ENCODE measurements at regions not wholly inside any gene's neighbourhood (a gene's known extent, or its start where the extent isn't known, plus 50 kb on each side); places are given as distances from the start of the nearest gene placed in this dataset.
"Not testable (repeated sequence)": the region's sequence is repeated elsewhere in the genome, so short reads cannot be mapped to it uniquely, and the experiment has no call there.

DNA sequence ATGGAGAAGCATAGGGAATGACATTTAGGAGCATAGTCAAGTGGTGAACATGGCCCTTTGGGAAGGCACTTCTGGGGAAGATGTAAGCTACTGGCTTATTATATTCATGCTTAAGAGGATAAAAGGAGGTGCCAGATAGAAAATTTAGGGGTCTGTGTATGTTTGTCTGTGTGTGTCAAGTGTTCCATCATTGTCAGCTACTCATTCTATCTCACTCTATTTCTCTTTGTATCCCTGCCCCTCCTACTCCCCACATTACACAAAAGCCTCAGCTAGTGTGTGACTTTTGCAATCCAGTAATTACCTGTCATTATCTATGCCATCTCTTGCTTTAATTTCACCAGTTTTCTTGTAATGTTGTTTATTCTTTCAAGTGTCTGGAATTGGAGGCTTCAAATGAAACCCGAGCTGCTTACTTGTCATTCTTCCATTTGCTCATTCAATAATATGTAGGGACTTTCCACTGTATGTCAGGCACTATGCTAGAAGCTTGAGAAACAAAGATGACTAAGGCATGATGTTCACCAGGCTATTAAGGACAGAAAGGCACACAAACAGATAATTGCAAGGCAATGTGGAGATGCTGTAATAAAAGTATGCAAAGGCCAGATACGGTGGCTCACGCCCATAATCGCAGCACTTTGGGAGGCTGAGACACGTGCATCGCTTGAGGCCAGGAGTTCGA is 229.8 kb upstream of the TEX13C start:
- DNase-seq (ENCODE audit: low spot score), result no peak

DNA sequence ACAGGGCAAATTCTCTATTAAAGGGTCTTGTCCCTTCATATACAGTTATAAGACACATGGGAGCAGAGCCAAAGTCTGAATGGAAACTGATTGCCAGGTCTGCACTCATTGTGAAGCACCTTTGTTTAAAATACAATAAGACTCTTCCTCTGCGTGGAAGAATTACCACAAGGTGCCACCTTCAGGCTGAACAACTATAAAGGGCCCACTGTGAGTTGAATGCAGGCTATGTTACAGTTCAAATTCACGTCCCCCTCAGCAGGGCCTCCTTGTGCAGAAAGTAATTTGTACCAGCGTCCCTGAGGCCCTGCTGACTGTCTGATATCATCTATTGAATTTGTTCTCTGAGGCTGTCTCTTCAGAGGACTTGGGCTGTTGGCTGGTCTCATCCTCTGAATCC is 225.8 kb upstream of the TEX13C start:
- DNase-seq (ENCODE audit: low spot score) (no peak), FAIRE-seq (no peak)

More for the DNA sequence above, 229.8 kb upstream of the TEX13C start:
- no peak for FAIRE-seq

DNA sequence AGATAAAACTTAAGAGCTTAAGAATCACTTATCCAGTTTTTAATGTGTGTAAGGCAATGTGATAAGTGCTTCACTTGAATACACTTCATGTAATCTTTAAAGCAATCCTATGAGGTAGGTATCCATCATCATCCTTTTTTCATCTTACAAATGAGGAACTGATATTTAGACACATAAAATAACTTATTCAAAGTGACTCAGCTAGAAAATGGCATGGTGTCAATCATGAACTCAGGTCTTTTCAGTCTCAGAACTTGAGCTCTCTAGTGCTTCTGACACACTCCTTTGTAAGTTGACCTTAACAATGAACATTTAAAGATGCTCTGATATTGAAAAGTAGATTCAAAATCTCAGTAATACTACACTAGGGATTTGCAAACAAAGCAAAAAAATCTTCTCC is 224.8 kb upstream of the TEX13C start:
- FAIRE-seq (no peak), DNase-seq (ENCODE audit: low spot score) (no peak)

DNA sequence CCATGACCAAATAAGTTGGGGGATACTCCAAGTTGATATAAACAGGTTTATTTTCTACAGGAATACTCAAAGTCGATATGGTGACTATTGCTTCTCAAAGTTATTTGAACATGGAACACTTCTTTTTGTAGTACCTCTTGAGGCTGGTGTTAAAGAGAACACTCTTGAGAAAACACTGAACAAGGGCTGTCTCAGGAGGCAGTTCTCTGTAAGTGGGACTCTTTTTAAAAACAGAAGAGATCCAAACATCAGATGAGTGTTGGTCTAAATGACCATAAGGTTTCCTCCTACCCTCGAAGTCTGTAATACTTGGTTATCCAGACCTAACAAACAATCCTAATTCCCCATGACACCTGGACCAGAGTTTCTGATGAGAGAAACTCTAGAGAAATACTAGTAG is 223.2 kb upstream of the TEX13C start:
- DNase-seq (ENCODE audit: low spot score), result no peak
- FAIRE-seq, result no peak

DNA sequence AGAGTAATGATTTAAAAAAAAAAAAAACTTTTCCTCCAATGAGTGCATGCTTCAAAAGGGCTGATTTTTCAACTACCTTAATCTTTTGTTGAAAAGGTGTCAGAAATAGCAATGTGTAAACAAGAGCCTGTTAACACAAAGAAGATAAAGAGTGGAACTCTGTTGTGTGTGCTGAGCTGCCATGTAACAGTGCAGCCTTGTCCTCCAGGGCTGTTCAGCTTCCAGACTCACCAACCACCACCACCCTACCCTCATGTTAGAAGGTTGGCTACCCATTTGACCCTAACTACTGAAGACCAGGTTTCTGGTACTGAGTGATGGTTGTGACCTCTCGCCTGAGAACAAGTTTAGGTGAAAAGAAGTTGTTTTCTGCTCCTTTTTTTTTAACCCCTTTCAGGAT is 222.8 kb upstream of the TEX13C start:
- DNase-seq (ENCODE audit: low spot score) (no peak), FAIRE-seq (no peak)

DNA sequence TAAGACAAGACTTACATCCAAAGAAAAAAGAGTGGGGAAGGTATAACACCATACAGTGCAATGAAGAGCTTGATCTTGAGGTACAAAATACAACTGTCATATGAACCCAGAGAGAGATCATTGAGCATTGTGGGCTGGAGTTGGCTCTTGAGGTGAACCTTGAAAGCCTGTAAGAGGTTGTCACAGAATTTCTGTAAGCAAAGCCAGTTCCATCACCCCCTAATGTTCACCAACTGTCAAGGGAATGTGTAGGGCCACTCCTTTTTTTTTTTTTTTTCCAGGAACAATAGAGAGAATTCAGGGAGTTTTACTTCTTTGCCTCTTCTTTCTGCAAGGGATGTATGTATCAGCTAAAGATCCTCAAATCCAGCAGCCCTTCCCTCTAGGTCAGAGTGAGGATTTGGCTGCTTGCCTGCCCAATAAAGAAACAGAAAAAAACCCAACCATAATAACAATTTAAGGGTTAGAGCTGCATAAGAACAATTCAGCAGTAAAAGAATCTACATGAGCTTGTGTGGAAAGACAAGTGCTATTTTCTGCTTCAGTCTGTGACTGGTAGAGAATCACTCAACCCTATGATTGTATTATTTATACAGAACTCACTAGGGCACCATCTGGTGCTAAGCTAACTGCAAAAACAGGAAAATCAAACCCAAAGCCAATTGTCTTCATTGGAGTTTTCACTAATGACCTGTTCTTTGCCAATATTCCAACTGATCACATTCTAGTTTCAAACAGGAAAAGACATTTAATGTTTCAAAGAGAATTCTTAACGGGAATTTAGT is 217.5 kb upstream of the TEX13C start:
- FAIRE-seq (no peak), DNase-seq (ENCODE audit: low spot score) (no peak)

DNA sequence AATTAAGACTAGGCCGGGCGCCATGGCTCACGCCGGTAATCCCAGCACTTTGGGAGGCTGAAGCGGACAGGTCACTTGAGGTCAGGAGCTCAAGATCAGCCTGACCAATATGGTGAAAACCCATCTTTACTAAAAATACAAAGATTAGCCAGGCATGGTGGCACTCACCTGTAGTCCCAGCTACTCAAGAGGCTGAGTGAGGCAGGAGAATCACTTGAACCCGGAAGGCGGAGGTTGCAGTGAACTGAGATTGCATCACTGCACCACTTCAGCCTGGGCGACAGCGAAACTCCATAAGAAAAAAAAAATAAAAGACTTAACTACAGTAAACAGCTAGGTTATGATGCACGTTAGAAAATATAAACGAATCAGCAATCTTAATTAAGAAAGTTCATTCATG is 216.0 kb upstream of the TEX13C start:
- DNase-seq (ENCODE audit: low spot score) (no peak), FAIRE-seq (no peak)

DNA sequence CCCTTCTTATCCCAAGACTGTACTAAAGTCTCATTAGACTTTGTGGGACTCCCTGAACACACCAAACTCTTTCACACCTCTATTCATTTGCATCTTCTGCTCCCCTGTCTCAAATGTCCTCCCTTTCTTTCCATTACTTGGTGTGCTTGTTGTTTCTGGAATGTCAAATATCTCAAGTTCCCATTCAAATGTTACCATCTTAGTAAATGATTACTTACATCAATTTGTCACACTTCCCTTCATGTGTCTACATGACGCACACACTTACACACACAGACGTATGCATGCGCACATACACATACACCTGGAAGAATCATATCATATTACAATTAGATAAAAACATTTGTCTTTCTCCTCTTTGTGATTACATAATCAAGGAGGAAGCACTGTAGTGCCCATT is 210.8 kb upstream of the TEX13C start:
- DNase-seq (ENCODE audit: low spot score), result no peak
- no peak for FAIRE-seq

DNA sequence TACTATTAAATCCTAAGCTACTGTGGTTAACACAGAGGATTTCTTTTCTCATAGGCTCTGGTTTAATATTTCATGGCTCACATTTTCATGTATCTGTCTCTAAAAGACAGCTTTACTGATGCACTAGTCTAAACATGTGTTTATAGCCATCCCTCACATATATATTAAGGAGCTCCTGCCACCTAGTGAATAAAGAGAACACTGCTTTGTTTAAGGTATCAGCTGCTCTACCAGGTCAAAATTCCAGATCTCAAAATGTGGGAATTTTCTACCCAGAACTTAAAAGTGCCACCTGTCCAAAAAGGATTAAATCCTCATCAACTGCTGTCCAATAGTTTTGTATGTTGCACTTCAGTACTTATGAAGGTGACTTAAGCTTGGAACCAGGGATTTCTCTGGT is 188.5 kb upstream of the TEX13C start:
- no peak for FAIRE-seq
- DNase-seq (ENCODE audit: low spot score), result peak; percentile 1

DNA sequence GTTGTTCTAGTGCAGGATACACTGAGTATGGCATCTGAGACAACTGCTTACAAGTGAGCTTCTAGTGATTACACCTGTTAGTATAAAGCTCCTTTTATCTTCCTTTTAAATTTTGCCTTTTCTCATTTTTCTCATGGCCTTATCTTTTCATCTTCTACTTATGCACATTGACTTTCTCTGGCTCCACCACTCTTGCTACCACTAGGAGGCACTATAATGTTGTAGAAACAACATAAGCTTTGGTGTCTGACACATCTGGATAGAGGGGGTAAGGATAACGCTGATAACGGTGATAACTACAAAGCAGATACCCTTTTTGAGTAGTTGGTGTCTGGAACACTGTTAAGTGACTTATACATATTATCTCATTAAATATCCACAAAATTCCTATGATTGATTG is 187.4 kb upstream of the TEX13C start:
- DNase-seq (ENCODE audit: low spot score) (peak; percentile 1), FAIRE-seq (no peak)

DNA sequence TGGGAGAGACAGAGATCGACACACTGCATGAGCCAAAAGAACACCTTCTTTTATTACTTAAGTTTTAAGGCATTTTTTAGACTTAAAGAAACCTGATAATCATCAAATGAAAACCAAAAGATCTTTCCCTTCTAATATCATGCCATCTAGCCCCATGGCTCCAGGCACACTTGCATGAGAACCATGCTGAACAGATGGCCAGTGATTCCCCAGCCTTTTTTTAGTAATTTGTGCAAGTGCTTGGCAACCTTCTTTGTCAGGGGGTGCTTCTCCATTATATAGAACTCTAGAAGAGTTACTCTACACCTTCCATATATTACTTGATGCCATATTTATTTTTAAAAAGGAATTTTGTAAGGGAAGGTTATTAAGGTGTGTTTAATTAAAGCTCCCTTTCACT is 182.2 kb upstream of the TEX13C start:
- no peak for FAIRE-seq
- DNase-seq (ENCODE audit: low spot score), result no peak

DNA sequence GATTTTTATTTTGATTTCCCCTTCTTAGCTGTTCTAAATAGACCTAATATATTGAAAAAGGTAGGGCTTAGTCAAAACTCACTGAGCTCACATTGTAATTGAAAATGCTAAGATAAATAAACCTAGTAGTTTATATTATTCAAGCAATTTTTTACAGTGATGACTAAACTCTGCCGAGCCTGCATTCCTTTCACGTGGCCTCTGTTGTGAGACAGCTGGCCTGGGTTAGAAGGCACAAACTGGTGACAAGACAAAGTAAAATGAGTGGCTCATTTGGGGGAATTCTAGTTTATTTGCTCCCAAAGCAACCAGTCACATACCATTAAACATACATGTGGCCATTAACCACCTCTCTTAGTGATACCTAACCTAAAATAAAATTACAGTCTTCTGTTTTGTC is 169.4 kb upstream of the TEX13C start:
- DNase-seq (ENCODE audit: low spot score) (peak; percentile 1), FAIRE-seq (no peak)

DNA sequence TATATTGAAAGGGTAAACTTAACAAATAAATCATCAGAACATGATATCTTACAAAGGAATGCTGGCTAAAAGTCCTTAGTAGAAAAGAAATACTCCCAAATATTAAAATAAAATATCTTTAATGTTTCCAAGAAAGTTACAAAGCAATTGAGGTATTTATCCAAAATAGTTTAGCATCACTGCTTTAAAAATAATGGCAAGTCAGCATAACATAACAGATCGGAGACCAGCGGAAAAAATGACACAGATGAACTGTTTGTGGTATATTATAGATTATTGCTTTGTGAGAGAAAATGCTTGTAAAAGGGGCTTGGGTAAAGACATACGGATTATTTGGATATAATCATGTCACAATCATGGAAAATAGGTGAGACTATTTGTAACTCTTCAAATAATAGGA is 168.5 kb upstream of the TEX13C start:
- no peak for FAIRE-seq
- DNase-seq (ENCODE audit: low spot score), result no peak

DNA sequence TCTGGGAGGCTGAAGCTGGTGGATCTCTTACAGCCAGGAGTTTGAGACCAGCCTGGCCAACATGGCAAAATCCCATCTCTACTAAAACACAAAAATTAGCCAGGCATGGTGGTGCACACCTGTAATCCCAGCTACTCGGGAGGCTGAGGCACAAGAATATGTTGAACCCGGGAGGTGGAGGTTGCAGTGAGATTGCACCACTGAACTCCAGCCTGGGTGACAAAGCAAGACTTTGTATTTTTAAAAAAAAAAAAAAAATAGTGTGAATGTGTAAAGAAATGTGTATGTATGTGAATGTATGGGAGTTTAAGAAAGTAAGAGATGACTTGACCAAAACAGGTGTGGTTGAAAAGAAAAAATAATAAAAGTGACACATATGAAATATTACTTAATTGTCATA is 167.7 kb upstream of the TEX13C start:
- FAIRE-seq, result no peak

DNA sequence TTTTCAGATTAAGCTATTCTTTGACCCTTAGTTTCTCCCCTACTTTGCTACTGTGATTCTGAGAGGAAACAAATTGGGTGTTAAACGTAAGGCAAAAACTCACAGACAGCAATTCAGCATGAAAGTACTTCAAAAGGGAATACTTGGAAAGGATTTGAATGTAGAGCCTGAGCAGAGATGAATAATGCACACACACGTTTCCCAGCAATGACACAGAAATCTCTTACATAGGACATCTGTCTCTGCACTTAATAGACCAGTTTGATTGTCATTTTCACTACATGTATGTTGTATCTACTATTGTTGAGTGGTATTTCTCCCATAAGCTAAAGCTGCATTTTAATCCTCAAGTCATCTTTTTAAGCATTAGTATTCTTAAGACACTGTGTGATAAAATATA is 166.1 kb upstream of the TEX13C start:
- FAIRE-seq (no peak), DNase-seq (ENCODE audit: low spot score) (no peak)

More for the DNA sequence above, 167.7 kb upstream of the TEX13C start:
- no peak for DNase-seq (ENCODE audit: low spot score)

DNA sequence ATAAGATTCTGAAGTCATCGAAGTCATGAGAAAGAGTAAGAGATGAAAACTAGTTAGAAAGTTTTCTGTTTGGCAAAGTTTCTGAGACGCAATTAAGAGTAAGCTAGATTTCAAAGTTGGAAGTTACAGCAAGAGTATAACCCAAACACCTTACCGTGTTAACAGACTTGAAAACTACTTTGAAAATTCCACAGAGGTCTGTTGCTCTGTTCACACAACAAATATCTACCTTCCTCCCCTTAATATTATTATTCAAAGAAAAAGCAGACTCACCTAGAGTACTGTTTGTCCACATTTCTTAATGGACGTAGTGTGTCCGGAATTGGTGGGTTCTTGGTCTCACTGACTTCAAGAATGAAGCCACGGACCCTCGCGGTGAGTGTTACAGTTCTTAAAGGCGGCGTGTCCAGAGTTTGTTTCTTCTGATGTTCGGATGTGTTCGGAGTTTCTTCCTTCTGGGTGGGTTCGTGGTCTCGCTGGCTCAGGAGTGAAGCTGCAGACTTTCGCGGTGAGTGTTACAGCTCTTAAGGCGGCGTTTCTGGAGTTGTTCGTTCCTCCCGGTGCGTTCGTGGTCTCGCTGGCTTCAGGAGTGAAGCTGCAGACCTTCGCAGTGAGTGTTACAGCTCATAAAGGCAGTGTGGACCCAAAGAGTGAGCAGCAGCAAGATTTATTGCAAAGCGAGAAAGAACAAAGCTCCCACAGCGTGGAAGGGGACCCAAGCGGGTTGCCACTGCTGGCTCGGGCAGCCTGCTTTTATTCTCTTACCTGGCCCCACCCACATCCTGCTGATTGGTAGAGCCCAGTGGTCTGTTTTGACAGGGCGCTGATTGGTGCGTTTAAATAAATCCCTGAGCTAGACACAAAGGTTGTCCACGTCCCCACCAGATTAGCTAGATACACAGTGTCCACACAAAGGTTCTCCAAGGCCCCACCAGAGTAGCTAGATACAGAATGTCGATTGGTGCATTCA is 165.1 kb upstream of the TEX13C start:
- FAIRE-seq; DNase-seq (ENCODE audit: low spot score): not testable (repeated sequence)

DNA sequence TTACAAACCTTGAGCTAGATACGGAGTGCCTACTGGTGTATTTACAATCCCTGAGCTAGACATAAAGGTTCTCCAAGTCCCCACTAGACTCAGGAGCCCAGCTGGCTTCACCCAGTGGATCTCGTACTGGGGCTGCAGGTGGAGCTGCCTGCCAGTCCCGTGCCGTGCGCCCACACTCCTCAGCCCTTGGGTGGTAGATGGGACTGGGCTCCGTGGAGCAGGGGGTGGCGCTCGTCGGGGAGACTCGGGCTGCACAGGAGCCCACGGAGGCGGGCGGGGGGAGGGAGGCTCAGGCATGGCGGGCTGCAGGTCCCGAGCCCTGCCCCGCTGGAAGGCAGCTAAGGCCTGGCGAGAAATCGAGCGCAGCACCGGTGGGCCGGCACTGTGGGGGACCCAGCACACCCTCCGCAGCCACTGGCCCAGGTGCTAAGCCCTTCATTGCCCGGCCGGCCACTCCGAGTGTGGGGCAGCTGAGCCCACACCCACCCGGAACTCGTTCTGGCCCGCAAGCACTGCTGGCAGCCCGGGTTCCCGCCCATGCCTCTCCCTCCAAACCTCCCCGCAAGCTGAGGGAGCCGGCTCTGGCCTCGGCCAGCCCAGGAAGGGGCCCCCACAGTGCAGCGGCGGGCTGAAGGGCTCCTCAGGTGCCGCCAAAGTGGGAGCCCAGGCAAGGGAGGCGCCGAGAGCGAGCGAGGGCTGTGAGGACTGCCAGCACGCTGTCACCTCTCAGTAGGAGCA is 164.2 kb upstream of the TEX13C start:
- FAIRE-seq; DNase-seq (ENCODE audit: low spot score): not testable (repeated sequence)

DNA sequence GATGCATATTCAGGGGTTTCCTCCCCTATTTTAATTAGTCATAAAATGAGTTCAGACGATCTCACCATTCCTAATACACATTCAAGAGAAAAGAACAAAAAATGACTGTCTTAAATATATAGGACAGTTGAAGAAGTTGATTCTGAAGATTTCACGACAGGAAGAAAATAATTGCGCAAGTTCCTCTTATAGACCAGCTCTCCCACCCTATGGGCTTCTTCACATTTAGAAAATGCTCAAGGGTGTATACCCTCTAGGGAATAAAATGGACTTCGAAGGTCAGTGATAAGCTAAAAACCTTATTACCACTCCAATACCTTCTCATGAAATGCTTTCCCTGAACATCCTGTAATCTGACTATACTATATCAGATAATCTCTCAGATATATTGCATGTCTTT is 149.2 kb upstream of the TEX13C start:
- DNase-seq (ENCODE audit: low spot score) (no peak), FAIRE-seq (no peak)

DNA sequence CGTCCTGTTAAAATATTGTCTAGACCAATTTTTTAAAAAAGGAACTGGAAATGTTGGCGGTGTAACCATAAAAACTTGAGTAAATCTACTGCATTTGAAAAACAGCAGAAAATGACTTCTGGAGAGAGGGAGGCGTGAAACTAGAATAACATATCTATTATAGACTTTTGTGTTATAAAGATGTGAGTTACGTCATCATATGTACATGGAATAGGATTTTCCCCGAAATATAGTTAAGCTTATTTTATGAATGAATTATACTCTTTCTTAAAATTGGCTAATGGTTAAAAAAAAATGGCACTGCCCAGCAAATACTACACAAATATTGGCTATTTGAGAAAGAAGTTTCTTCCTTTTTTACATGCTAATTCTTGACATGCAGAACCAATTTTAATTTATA is 147.1 kb upstream of the TEX13C start:
- no peak for DNase-seq (ENCODE audit: low spot score)
- FAIRE-seq, result no peak

DNA sequence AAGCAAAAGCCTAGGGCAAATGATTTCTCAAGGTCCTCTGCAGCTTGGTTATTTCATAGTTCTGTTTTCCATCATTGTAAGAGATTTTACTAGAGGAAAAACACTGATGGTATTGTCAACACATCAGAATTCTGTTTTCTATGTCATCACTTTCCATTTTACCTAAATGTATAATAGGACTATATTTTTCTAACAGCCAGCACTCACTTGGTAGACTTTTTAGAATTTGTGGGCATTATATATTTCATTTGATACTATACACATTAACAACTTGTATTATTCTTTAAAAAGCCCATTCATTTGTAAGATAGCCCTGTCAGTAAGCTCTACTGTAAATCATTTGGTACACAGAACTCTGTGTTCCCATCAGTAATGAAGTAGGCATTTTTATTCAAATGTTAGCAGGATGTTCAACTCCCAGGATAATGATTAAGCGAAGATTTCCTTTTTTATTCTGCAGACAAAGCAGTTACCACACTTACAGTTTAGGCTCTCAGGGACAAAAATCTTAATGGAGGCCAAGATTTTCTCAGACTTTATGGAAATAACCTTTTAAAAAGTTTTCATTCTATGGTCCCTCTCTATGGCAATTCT is 143.6 kb upstream of the TEX13C start:
- no peak for DNase-seq (ENCODE audit: low spot score)
- FAIRE-seq, result no peak

DNA sequence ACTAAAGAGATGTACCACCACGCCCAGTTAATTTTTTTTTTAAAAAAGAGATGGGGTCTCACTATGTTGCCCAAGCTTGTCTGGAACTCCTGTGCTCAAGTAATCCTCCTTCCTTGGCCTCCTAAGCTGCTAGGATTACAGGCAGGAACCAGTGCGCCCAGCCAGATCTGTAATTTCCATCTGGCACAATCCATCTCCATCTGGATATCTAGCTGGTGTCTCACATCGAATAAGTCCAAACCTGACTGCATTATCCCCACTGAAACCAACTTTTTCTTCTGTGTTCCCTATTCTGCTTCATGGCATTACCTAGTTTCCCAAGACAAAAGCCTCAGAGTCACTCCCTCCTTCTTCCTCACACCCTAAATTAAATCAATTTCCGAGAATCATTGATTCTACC is 125.8 kb upstream of the TEX13C start:
- FAIRE-seq, result no peak
- no peak for DNase-seq (ENCODE audit: low spot score)
